Psoas muscle (tissue), 7 donors: ENCODE measurements at regions not wholly inside any gene's neighbourhood (a gene's known extent, or its start where the extent isn't known, plus 50 kb on each side); places are given as distances from the start of the nearest gene placed in this dataset.
"Not testable (repeated sequence)": the region's sequence is repeated elsewhere in the genome, so short reads cannot be mapped to it uniquely, and the experiment has no call there.

Experiments used
- ATAC-seq, 4 donors: fragments of 200-7000 bp; cut with Tn5 transposase; one replicate each; pipeline ENCODE4 v1.9.1; 2020; ENCODE audit warnings: moderate library complexity in 3 of 4, mild to moderate bottlenecking in 2 of 4
- DNase-seq, 2 donors: peaks; one replicate each; pipeline ENCODE4 v3.0.0-alpha.2; 2020
- H3K27ac ChIP-seq: fragments of 200-600 bp; one replicate; pipeline ENCODE4 v1.8.0; 2022
- H3K27me3 ChIP-seq, 3 donors: fragments of 200-600 bp in 1 of 3; one replicate each; pipeline versions ENCODE4 v1.6.1 to v1.8.0; 2013 to 2022; ENCODE audit warnings: low read length in 2 of 3, mild to moderate bottlenecking in 2 of 3, moderate library complexity in 1 of 3; ENCODE audit not compliant: insufficient read depth in 3 of 3
- H3K36me3 ChIP-seq, 2 donors: fragments of 200-600 bp in 1 of 2; one replicate each; pipeline versions ENCODE4 v1.6.1 to v1.8.0; 2013 to 2022; ENCODE audit warnings: low read depth in 1 of 2, mild to moderate bottlenecking in 1 of 2, moderate library complexity in 1 of 2; ENCODE audit not compliant: insufficient read depth in 1 of 2
- H3K4me1 ChIP-seq: fragments of 200-600 bp; one replicate; pipeline ENCODE4 v1.8.0; 2022
- H3K4me3 ChIP-seq: fragments of 200-600 bp; one replicate; pipeline ENCODE4 v1.8.0; 2022; ENCODE audit warnings: mild to moderate bottlenecking
- H3K9me3 ChIP-seq: fragments of 200-600 bp; one replicate; pipeline ENCODE4 v1.8.0; 2022
- WGBS, 3 donors: extraction: QIAGEN DNeasy Blood & Tissue Kit; methylation state at CpG; one replicate each; pipeline versions ENCODE4 v1.1.6 to v1.1.7; 2013; 5-methylcytosine and 5-hydroxymethylcytosine counted together
- intact Hi-C, 2 donors: fragments of 100-400 bp; cut with DNase I; formaldehyde crosslinking; loops; one replicate each; pipeline versions ENCODE4 v1.11.0 to v1.14.2; 2022
- donor health status: healthy with polysubstance abuse.
- donor health status: DM: no; HTN: no; CAD: no; lungs with moderate emphysema.
- donor health status: Bipolar disorder and iron deficiency.
- donor health status: healthy.
- donor health status: DM: yes; HTN: yes; CAD: no.
- donor health status: DM: no; HTN: no; CAD: no.
- donor health status: DM: yes; HTN: yes; CAD: no.

GRCh38 chr16:29074554-29075402, 89.9 kb downstream of the LAT start:
- H3K4me1 ChIP-seq, H3K36me3 ChIP-seq, H3K27me3 ChIP-seq, H3K9me3 ChIP-seq, intact Hi-C loops: not testable (repeated sequence)
- 19 to 22% (median 19%) methylated on average over 29 to 38 of the region's 38 CpGs for WGBS, 3 donors
- peak; percentile 76 to 95 (median 90) for ATAC-seq
- DNase-seq: peak; percentile 36 to 64
- H3K27ac ChIP-seq: peak overlapping the region; percentile 56
- H3K4me3 ChIP-seq: peak overlapping the region; percentile 51

- H3K27me3 ChIP-seq, H3K36me3 ChIP-seq, H3K9me3 ChIP-seq, DNase-seq, H3K4me1 ChIP-seq, intact Hi-C loops, ATAC-seq, H3K27ac ChIP-seq, H3K4me3 ChIP-seq: not testable (repeated sequence)
- no CpG with 5 or more reads among the region's 4 CpGs for WGBS, 3 donors
Measured at GRCh38 chr16:29062235-29062634, 77.4 kb downstream of the LAT start.

- H3K9me3 ChIP-seq, H3K36me3 ChIP-seq, H3K4me1 ChIP-seq, H3K27ac ChIP-seq, H3K27me3 ChIP-seq, H3K4me3 ChIP-seq, intact Hi-C loops, DNase-seq, ATAC-seq: not testable (repeated sequence)
- WGBS, 3 donors: 78 to 82% (median 80%) methylated on average over 3 of the region's 7 CpGs
Measured at GRCh38 chr16:29061467-29061921, 76.6 kb downstream of the LAT start.

GRCh38 chr16:29060022-29060810, 75.4 kb downstream of the LAT start:
- H3K4me1 ChIP-seq, ATAC-seq, H3K27me3 ChIP-seq, DNase-seq, H3K36me3 ChIP-seq, H3K9me3 ChIP-seq, H3K4me3 ChIP-seq, H3K27ac ChIP-seq, intact Hi-C loops: not testable (repeated sequence)
- 87 to 90% (median 88%) methylated on average over 16 to 35 of the region's 53 CpGs for WGBS, 3 donors

- H3K4me3 ChIP-seq, DNase-seq, H3K9me3 ChIP-seq, intact Hi-C loops, ATAC-seq, H3K36me3 ChIP-seq, H3K27ac ChIP-seq, H3K27me3 ChIP-seq, H3K4me1 ChIP-seq: not testable (repeated sequence)
- WGBS, 3 donors: no CpG with 5 or more reads among the region's 5 CpGs
Measured at GRCh38 chr16:29059575-29059974, 74.7 kb downstream of the LAT start.
